ENCODE measurements at regions not wholly inside any gene's neighbourhood (a gene's known extent, or its start where the extent isn't known, plus 50 kb on each side); places are given as distances from the start of the nearest gene placed in this dataset.

GRCh38 chr20:11989018-11989771, 71.5 kb downstream of the BTBD3 start:
- TF ChIP-seq POLR2A (IDR thresholded peaks at IDR 0.05) (no peak), CTCF (IDR thresholded peaks at IDR 0.05) (no peak)
